IPS-20b (cell line): ENCODE measurements at regions not wholly inside any gene's neighbourhood (a gene's known extent, or its start where the extent isn't known, plus 50 kb on each side); places are given as distances from the start of the nearest gene placed in this dataset.

Experiments
- H3K27ac ChIP-seq: one replicate; pipeline ENCODE4 v1.5.1; 2013; ENCODE audit warnings: low read length
- H3K27me3 ChIP-seq: 2 replicates; pipeline ENCODE4 v1.6.1; 2013; ENCODE audit warnings: mild to moderate bottlenecking, low read length, inconsistent platforms; ENCODE audit not compliant: insufficient read depth
- H3K36me3 ChIP-seq: 2 replicates; pipeline ENCODE4 v1.6.1; 2013; ENCODE audit warnings: low read depth, mild to moderate bottlenecking, inconsistent platforms, low read length, moderate library complexity; ENCODE audit not compliant: insufficient read depth
- H3K4me1 ChIP-seq: 2 replicates; pipeline ENCODE4 v1.6.1; 2013; ENCODE audit warnings: mild to moderate bottlenecking, control low read depth, inconsistent platforms, low read length, moderate library complexity; ENCODE audit not compliant: insufficient read depth
- H3K4me3 ChIP-seq: 2 replicates; pipeline ENCODE4 v1.5.1; 2013; ENCODE audit warnings: mild to moderate bottlenecking, low read length, inconsistent platforms
- H3K9ac ChIP-seq: 2 replicates; pipeline ENCODE4 v1.6.1; 2013; ENCODE audit warnings: low read depth, mild to moderate bottlenecking, inconsistent platforms, low read length, moderate library complexity
- H3K9me3 ChIP-seq: 2 replicates; pipeline ENCODE4 v1.6.1; 2013; ENCODE audit warnings: mild to moderate bottlenecking, low read depth, low read length, inconsistent platforms; ENCODE audit not compliant: insufficient read depth

- Histone ChIP-seq H3K9ac (no peak overlapping the region), H3K27ac (no peak overlapping the region), H3K4me1 (0 out of 2 replicates have a peak, but pooled peaks cover 5% of the 10 kb centered on the region), H3K9me3 (0 out of 2 replicates have a peak, but pooled peaks cover 4% of the 10 kb centered on the region), H3K36me3 (no peaks in the 10 kb centered on the region), H3K4me3 (no peak overlapping the region), H3K27me3 (no peaks in the 10 kb centered on the region)
Observed at GRCh38 chr10:129126982-129127381, 340.1 kb upstream of the MGMT start.

GRCh38 chr10:129131457-129132132 lies 335.4 kb upstream of the MGMT start:
- Histone ChIP-seq H3K9me3 (no peaks in the 10 kb centered on the region), H3K36me3 (no peaks in the 10 kb centered on the region), H3K4me1 (peaks cover 2% of the 10 kb centered on the region; the same call in 1 of the 2 replicates), H3K27me3 (no peaks in the 10 kb centered on the region), H3K9ac (no peak overlapping the region), H3K27ac (no peak overlapping the region), H3K4me3 (no peak overlapping the region)

- Histone ChIP-seq H3K27ac (no peak overlapping the region), H3K36me3 (no peaks in the 10 kb centered on the region), H3K27me3 (no peaks in the 10 kb centered on the region), H3K9me3 (no peaks in the 10 kb centered on the region), H3K9ac (no peak overlapping the region), H3K4me3 (no peak overlapping the region), H3K4me1 (peaks cover 21% of the 10 kb centered on the region; the same call in 1 of the 2 replicates)
Observed at GRCh38 chr10:129133856-129134255, 333.2 kb upstream of the MGMT start.

- no peak overlapping the region for H3K4me3 ChIP-seq
- H3K36me3 ChIP-seq: no peaks in the 10 kb centered on the region
- H3K27ac ChIP-seq: no peak overlapping the region
- H3K9me3 ChIP-seq: no peaks in the 10 kb centered on the region
- peaks cover 21% of the 10 kb centered on the region; the same call in 1 of the 2 replicates for H3K4me1 ChIP-seq
- no peak overlapping the region for H3K9ac ChIP-seq
- H3K27me3 ChIP-seq: no peaks in the 10 kb centered on the region
Observed at GRCh38 chr10:129134371-129134770, 332.7 kb upstream of the MGMT start.

- Histone ChIP-seq H3K27me3 (no peaks in the 10 kb centered on the region), H3K27ac (no peak overlapping the region), H3K9me3 (no peaks in the 10 kb centered on the region), H3K4me1 (peaks cover 21% of the 10 kb centered on the region; the same call in 1 of the 2 replicates), H3K4me3 (no peak overlapping the region), H3K36me3 (no peaks in the 10 kb centered on the region), H3K9ac (no peak overlapping the region)
Observed at GRCh38 chr10:129135624-129136023, 331.4 kb upstream of the MGMT start.

- H3K9ac ChIP-seq: no peak overlapping the region
- no peak overlapping the region for H3K27ac ChIP-seq
- no peak overlapping the region for H3K4me3 ChIP-seq
- peaks cover 21% of the 10 kb centered on the region; the same call in 1 of the 2 replicates for H3K4me1 ChIP-seq
- no peaks in the 10 kb centered on the region for H3K27me3 ChIP-seq
- H3K36me3 ChIP-seq: no peaks in the 10 kb centered on the region
- H3K9me3 ChIP-seq: no peaks in the 10 kb centered on the region
Observed at GRCh38 chr10:129136074-129136473, 331.0 kb upstream of the MGMT start.

- H3K4me1 ChIP-seq: peaks cover 21% of the 10 kb centered on the region; the same call in 1 of the 2 replicates
- H3K9ac ChIP-seq: no peak overlapping the region
- no peaks in the 10 kb centered on the region for H3K27me3 ChIP-seq
- H3K36me3 ChIP-seq: no peaks in the 10 kb centered on the region
- H3K27ac ChIP-seq: no peak overlapping the region
- H3K9me3 ChIP-seq: no peaks in the 10 kb centered on the region
- H3K4me3 ChIP-seq: no peak overlapping the region
Observed at GRCh38 chr10:129136951-129137350, 330.1 kb upstream of the MGMT start.

- Histone ChIP-seq H3K27me3 (no peaks in the 10 kb centered on the region), H3K4me1 (peaks cover 21% of the 10 kb centered on the region; the same call in 1 of the 2 replicates), H3K36me3 (no peaks in the 10 kb centered on the region), H3K27ac (no peak overlapping the region), H3K9me3 (no peaks in the 10 kb centered on the region), H3K4me3 (no peak overlapping the region), H3K9ac (no peak overlapping the region)
Observed at GRCh38 chr10:129140921-129141885, 325.8 kb upstream of the MGMT start.

GRCh38 chr10:129151281-129151680 lies 315.8 kb upstream of the MGMT start:
- Histone ChIP-seq H3K27ac (no peak overlapping the region), H3K36me3 (no peaks in the 10 kb centered on the region), H3K4me3 (no peak overlapping the region), H3K9ac (no peak overlapping the region), H3K4me1 (no peaks in the 10 kb centered on the region), H3K27me3 (no peaks in the 10 kb centered on the region), H3K9me3 (no peaks in the 10 kb centered on the region)

- Histone ChIP-seq H3K9ac (no peak overlapping the region), H3K4me1 (peaks cover 4% of the 10 kb centered on the region; the same call in 1 of the 2 replicates), H3K27me3 (no peaks in the 10 kb centered on the region), H3K4me3 (no peak overlapping the region), H3K9me3 (no peaks in the 10 kb centered on the region), H3K27ac (no peak overlapping the region), H3K36me3 (no peaks in the 10 kb centered on the region)
Observed at GRCh38 chr10:129156406-129156805, 310.6 kb upstream of the MGMT start.

- no peaks in the 10 kb centered on the region for H3K9me3 ChIP-seq
- H3K4me3 ChIP-seq: no peak overlapping the region
- H3K36me3 ChIP-seq: no peaks in the 10 kb centered on the region
- H3K4me1 ChIP-seq: peaks cover 9% of the 10 kb centered on the region; the same call in 1 of the 2 replicates
- no peak overlapping the region for H3K9ac ChIP-seq
- H3K27me3 ChIP-seq: no peaks in the 10 kb centered on the region
- no peak overlapping the region for H3K27ac ChIP-seq
Observed at GRCh38 chr10:129157185-129157584, 309.9 kb upstream of the MGMT start.
